Breast epithelium (tissue), 4 donors: ENCODE measurements at regions not wholly inside any gene's neighbourhood (a gene's known extent, or its start where the extent isn't known, plus 50 kb on each side); places are given as distances from the start of the nearest gene placed in this dataset.

Experiments
- DNase-seq, 2 donors: peaks; one replicate each; pipeline ENCODE4 v3.0.0-alpha.2; 2019; ENCODE audit warnings: low spot score in 2 of 2
- H3K27ac ChIP-seq, 2 donors: fragments of 200-600 bp; sonication (generic) in 1 of 2; one replicate each; pipeline ENCODE4 v1.5.1; 2016 to 2019; ENCODE audit warnings: mild to moderate bottlenecking in 1 of 2
- H3K27me3 ChIP-seq, 2 donors: fragments of 200-600 bp; sonication (generic) in 1 of 2; one replicate each; pipeline versions ENCODE4 v1.5.1 to v1.6.0; 2017 to 2019; ENCODE audit warnings: control low read depth in 1 of 2, mild to moderate bottlenecking in 1 of 2
- H3K36me3 ChIP-seq: fragments of 200-600 bp; one replicate; pipeline ENCODE4 v1.5.1; 2019
- H3K4me1 ChIP-seq, 2 donors: fragments of 200-600 bp; sonication (generic); one replicate each; pipeline ENCODE4 v1.5.1; 2016 to 2019; ENCODE audit warnings: control low read depth in 1 of 2
- H3K4me3 ChIP-seq, 3 donors: fragments of 200-600 bp; sonication (generic); 1 replicate in 2 of 3; 2 replicates in 1 of 3; pipeline ENCODE4 v1.5.1; 2016 to 2019; ENCODE audit warnings: mild to moderate bottlenecking in 3 of 3, moderate library complexity in 2 of 3
- H3K9me3 ChIP-seq, 2 donors: fragments of 200-600 bp; sonication (generic) in 1 of 2; one replicate each; pipeline ENCODE4 v1.5.1; 2016 to 2019; ENCODE audit warnings: control low read depth in 1 of 2
- POLR2A ChIP-seq: fragments of 450-650 bp; IDR thresholded peaks from one replicate; pipeline ENCODE4 v1.6.1; 2016; ENCODE audit warnings: antibody characterized with exemption, mild to moderate bottlenecking, moderate library complexity
- POLR2AphosphoS5 ChIP-seq, 3 donors: sonication (generic); formaldehyde crosslinking; IDR thresholded peaks; one replicate each; pipeline ENCODE4 v1.6.1; 2017; ENCODE audit warnings: antibody characterized with exemption in 3 of 3
- intact Hi-C: fragments of 100-400 bp; cut with DNase I; formaldehyde crosslinking; loops from one replicate; pipeline ENCODE4 v1.15.1; 2023; ENCODE audit warnings: low total_unique reads
- TF ChIP-seq, protein P1 (sequence below), 3 donors: fragments of 450-650 bp; IDR thresholded peaks; one replicate each; pipeline ENCODE4 v1.5.1; 2016 to 2017; ENCODE audit warnings: antibody characterized with exemption in 3 of 3, mild to moderate bottlenecking in 3 of 3, moderate library complexity in 3 of 3

DNA sequence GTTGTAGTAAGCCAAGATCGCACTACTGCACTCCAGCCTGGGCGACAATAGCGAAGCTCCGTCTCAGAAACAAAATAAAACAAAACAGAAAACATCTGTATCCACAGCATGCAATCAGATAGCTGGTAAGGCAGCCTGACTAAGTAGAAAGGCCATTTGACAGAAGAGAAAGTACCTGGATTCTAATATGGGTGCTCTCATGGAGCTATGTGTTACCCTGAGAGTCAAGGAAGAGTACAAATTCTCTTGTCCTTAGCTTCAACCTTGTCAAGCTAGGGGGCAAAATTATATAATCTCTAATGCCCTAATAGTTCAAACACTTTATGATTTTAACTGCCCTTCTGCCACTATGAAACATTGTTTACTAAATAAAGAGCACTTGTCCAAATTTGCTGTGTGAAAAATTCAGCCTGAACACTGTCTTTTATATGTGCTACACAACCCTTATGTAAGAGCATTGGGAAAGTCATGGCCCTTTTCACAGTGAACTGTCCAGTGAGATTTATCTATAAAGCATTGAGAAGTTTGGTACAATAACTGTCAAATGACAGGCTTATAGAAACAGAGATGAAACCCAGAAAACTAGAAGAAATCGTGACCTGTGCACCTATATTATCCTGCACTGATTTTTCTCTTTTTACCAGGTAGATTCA is 51.2 kb upstream of the PRKG1 start:
- Histone ChIP-seq H3K27me3 (no peaks in the 10 kb centered on the region), H3K4me3 (no peak overlapping the region), H3K27ac (no peak overlapping the region), H3K36me3 (no peaks in the 10 kb centered on the region), H3K4me1 (no peaks in the 10 kb centered on the region), H3K9me3 (no peaks in the 10 kb centered on the region)
- DNase-seq, result no peak
- intact Hi-C loops, result no loop called here
- TF ChIP-seq, protein P1, sequence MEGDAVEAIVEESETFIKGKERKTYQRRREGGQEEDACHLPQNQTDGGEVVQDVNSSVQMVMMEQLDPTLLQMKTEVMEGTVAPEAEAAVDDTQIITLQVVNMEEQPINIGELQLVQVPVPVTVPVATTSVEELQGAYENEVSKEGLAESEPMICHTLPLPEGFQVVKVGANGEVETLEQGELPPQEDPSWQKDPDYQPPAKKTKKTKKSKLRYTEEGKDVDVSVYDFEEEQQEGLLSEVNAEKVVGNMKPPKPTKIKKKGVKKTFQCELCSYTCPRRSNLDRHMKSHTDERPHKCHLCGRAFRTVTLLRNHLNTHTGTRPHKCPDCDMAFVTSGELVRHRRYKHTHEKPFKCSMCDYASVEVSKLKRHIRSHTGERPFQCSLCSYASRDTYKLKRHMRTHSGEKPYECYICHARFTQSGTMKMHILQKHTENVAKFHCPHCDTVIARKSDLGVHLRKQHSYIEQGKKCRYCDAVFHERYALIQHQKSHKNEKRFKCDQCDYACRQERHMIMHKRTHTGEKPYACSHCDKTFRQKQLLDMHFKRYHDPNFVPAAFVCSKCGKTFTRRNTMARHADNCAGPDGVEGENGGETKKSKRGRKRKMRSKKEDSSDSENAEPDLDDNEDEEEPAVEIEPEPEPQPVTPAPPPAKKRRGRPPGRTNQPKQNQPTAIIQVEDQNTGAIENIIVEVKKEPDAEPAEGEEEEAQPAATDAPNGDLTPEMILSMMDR (IDR thresholded peaks at IDR 0.05), result no peak
- no peak for TF ChIP-seq POLR2AphosphoS5 (IDR thresholded peaks at IDR 0.05)

DNA sequence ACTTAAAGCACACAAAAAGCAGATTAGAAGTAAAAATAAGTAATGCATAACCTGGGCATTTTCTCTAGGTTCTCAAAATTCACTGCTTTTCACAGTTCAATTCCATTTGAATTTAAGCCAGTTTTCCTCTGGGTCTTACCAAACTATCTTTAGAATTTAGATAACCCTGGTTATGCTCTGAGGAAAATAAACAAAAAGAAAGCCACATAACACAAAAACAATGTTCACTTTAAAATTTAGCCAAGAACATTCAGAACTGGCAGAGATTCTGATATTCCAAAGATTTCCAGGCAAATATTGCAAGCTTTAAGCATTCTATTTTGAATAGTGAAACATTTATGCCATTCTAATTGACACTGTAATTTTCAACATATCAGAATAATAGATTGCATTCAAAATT is 50.7 kb upstream of the PRKG1 start:
- intact Hi-C loops, result no loop called here
- Histone ChIP-seq H3K4me3 (no peak overlapping the region), H3K9me3 (no peaks in the 10 kb centered on the region), H3K27ac (no peak overlapping the region), H3K36me3 (no peaks in the 10 kb centered on the region), H3K27me3 (no peaks in the 10 kb centered on the region), H3K4me1 (no peaks in the 10 kb centered on the region)
- TF ChIP-seq, protein P1 (IDR thresholded peaks at IDR 0.05), result no peak
- no peak for TF ChIP-seq POLR2AphosphoS5 (IDR thresholded peaks at IDR 0.05)
- TF ChIP-seq POLR2A, result no peak
- no peak for DNase-seq
